ENCODE measurements at regions not wholly inside any gene's neighbourhood (a gene's known extent, or its start where the extent isn't known, plus 50 kb on each side); places are given as distances from the start of the nearest gene placed in this dataset.
A peak's percentile ranks its signal among the peaks of the same experiment; 100 is the strongest.

DNA sequence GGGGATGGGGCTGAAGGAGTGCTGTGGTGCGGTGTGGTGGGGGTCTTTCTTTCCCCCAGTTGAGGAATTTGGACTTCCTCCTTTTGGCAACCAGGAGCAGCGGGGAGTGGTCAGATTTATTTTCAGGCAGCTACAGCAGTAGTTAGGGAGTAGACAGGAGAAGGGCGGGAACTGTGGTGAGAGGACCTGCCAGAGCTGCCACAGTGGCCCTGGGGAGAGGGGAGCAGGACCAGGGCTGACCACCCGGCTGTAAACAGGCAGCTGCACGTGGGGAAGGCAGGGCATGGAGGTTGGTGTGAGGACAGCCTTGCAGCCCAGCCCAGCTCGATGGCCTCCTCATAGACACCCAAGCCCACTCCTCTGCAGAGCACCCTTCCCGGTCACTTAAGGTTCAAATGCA lies 197.2 kb downstream of the GLI2 start:
- FAIRE-seq, result no peak
- DNase-seq (ENCODE audit: insufficient read length, low spot score), result no peak

DNA sequence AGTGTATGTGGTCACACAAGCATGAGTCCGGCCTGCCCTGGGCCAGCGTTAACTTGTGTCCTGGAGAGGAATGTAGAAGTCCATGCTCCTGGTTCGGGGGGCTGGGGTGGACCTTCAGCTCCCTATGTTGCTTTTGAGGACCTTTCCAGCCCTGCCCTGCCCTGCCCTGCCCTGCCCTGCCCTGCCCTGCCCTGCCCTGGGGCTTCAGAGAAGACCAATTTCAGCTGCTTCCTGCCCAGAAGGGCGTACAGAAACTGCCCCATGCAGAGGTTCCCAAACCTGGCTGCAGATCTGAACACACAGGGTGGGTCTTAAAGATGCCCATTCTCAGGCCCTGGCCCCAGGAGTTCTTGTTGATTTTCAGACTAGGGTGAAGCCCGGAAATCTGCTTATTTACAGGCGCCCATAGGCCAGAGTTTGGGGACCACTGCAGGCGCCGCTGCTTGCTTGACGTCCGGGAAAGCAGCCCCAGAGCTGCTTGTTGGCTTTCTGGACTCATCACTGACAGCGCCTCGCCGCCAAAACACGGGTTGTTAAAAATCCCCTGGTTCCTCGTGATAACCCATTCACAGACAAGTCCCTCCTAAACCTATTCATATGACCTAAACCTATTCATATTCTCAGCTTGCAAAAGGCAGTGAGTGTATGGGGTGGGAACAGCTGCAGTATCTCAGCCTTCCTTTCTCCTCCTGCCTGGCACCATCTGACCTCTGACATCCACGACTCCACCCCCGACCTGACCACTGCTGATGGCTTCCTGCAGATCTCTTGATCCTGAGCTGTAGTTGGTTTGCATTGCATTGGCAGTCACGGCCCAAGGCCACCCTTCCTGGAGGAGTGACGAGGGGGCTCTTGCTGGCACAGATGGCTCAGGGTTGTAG lies 198.3 kb downstream of the GLI2 start:
- no peak for DNase-seq (ENCODE audit: insufficient read length, low spot score)
- peak; percentile 59 for FAIRE-seq

GRCh38 chr2:120934574-120935338 lies 199.1 kb downstream of the GLI2 start:
- FAIRE-seq (peak; percentile 88), DNase-seq (ENCODE audit: insufficient read length, low spot score) (peak; percentile 86)

- FAIRE-seq, result peak; percentile 31
- DNase-seq (ENCODE audit: insufficient read length, low spot score), result peak; percentile 69
These were observed 200.0 kb downstream of the GLI2 start for GRCh38 chr2:120935339-120936313.

DNA sequence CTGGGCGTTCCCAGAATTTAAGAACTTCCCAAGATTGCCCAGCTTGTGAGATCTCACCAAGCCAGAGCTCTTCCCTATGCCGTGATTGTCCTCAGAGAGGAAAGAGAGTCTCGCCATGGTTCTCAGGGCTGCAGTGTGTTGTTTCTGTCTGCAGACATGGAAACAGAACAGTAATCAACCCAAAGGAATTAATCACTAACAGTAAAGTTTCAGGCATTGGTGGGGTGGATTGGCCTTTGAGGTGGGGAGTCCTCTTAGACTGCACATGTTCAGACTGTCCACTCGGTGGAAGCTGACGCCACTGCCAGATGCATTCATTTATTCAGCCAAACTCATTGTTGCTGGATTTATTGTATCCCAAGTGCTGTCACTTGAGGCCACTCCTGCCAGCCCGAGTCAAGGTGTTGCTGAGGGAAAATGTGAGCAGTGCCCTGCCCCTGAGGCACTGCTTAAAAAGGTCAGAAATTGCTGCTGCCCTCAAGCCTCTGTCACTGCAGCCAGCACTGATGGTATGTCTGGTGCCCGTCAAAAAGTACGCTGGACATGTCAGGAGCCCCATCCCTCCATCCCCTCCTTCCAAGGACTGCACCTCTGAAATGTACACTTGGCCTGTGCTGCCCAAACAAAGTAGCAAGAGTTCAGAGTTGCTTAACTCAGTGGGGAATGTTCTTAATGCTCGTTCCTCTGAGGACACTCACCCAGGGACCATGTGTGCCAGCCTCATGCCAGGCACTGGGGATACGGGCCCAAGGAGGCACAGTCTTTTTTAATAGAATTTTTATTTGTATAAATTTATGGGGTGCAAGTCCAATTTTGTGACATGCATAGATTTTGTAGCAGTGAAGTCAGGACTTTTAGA lies 201.0 kb downstream of the GLI2 start:
- DNase-seq (ENCODE audit: insufficient read length, low spot score), result no peak
- FAIRE-seq, result no peak

DNA sequence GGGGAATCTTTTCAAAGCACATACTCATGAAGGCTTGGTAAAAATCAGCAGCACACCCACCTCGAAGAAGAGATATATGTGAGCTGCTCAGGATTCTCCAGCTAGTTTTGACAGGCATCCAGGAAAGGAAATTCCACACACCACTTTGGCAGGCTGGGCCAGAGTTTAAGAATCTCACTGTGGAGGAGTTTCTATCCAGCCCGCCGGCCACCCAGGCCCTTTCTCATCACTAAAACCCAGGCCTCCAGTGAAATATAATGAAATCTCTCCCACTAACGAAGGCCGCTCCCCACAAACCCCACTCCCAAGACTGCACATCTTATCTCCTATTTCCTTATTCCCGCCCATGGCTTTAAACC lies 202.0 kb downstream of the GLI2 start:
- peak; percentile 69 for FAIRE-seq
- peak; percentile 56 for DNase-seq (ENCODE audit: insufficient read length, low spot score)

GRCh38 chr2:120938045-120938771 lies 202.5 kb downstream of the GLI2 start:
- DNase-seq (ENCODE audit: insufficient read length, low spot score), result no peak
- peak; percentile 40 for FAIRE-seq

DNA sequence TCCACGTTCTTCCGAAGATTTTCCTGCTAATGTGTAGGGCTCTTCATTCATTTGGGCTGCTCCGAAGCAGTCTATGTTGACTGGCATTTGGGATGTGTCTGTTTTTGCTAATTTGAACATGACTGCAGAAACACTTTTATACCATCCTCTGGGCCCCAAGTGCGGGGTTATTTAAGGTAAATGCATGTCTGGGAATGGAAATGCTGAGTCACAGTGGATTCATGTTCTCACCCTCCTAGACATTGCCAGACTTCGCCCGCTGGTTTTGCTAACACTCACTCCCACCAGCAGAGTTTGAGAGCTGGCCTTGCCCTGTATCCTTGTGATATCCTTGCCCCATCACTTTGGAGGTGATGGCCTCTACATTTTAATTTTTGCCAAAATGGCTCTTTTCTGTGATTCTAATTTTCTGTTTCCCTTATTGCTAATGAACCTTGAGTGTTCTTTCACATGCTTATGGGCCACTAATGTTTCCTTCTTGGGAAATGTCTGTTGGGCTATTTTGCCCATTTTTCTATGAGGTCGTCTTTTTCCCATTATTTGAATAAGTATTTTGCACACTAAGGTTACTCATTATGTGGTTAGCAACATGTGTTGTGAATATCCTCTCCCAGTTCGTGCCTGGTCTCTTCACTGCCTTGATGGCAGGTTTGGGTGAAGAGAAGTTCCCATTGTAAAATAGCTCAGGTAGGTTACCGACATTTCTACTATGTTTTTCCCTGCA lies 204.1 kb downstream of the GLI2 start:
- DNase-seq (ENCODE audit: insufficient read length, low spot score), result no peak
- no peak for FAIRE-seq

GRCh38 chr2:120940319-120940696 lies 204.6 kb downstream of the GLI2 start:
- no peak for DNase-seq (ENCODE audit: insufficient read length, low spot score)
- no peak for FAIRE-seq

DNA sequence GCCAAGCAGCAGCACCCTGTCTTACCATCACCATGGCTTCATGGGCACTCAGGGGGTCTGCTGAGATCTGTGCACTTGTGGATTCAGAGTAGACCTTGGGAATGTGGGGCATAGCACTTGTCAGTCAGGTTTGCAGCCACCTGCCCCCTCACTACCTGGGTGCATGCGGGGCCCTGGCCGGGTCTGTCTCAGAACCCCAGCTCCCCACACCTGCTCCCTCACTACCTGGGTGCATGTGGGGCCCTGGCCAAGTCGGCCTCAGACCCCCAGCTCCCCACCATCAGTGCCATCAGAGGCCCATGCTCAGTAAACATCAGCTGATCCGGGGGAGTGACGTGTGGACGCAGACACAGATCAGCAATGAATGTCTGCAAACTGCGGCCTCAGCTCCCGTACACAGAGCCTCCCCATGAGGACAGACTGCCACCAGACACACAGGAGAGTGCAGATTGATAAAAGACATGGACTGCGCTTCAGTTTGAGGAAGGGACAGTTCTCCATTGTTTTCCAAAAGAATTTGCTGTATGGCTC lies 205.1 kb downstream of the GLI2 start:
- FAIRE-seq, result no peak
- no peak for DNase-seq (ENCODE audit: insufficient read length, low spot score)

DNA sequence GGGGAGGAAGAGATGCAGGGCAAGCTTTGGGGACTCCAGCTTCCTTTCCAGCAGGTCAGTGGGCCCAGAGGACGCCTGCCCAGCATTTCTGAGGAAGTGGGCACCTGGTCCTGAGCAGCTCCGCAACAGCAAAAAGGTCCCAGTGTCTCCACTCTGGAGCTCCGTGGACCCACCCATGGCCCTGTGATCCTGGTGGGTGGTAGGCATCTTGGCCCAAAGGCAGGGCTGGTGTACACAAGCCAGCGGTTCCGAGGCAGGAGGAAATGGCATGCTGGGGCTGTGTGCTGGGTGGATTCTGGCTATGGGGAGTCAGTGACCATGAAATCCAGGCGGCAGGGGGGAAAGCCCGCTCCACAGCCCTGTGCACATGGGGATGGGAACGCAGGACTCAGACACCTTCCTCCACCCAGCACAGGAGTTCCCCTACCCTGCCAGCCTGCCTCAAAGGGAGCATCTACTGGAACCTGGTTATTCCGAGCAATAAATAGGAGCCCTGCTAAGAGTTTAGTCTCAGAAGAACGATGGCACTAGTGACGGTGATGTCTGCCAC lies 206.0 kb downstream of the GLI2 start:
- FAIRE-seq, result no peak

GRCh38 chr2:120942658-120943057 lies 207.0 kb downstream of the GLI2 start:
- peak; percentile 58 for FAIRE-seq

More for the DNA sequence above, 206.0 kb downstream of the GLI2 start:
- DNase-seq (ENCODE audit: insufficient read length, low spot score), result no peak

GRCh38 chr2:120943403-120944034 lies 207.9 kb downstream of the GLI2 start:
- FAIRE-seq, result no peak
- DNase-seq (ENCODE audit: insufficient read length, low spot score), result no peak

More at GRCh38 chr2:120942658-120943057, 207.0 kb downstream of the GLI2 start:
- DNase-seq (ENCODE audit: insufficient read length, low spot score), result no peak

DNA sequence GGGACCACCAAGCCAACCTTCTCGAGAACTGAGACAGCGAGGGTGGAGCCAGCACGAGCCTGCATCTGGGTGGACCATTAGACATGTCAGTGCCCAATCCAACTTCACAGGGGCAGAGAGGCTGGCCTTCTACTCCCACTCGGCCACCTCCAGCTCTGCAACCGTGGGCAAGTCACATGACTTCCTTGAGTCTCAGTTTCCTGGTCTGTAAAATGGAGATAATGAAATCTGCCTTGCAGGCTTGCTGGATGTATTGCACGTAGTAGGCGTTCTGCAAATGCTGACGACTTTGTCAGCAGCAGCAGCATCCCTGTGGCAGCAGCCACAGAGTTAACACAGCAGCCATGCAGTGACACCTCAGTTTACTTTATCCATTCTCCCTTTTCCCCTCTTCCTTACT lies 208.9 kb downstream of the GLI2 start:
- FAIRE-seq (no peak), DNase-seq (ENCODE audit: insufficient read length, low spot score) (no peak)

- DNase-seq (ENCODE audit: insufficient read length, low spot score) (no peak), FAIRE-seq (no peak)
These were observed 209.4 kb downstream of the GLI2 start for GRCh38 chr2:120945091-120945490.

GRCh38 chr2:120945832-120946499 lies 210.3 kb downstream of the GLI2 start:
- FAIRE-seq, result peak; percentile 31

DNA sequence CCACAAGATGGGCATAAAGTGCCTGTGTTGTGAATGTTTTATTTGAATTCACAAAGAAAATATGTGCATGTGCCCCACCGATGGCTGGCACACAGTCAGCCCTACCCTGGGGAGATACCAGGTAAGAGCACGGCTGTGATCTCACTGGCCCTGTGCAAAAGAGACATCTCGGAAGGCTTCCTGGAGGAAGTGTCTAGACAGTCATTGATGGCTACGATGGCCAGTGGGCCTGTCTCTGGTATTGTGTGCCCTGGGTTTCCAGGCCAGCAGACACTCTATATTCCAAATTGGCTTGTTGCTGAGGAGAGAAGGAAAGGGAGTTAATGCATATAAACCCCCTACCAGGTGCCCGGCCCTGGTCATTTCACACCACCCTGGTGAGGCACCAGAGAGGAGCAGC lies 211.7 kb downstream of the GLI2 start:
- no peak for DNase-seq (ENCODE audit: insufficient read length, low spot score)

More at GRCh38 chr2:120945832-120946499, 210.3 kb downstream of the GLI2 start:
- no peak for DNase-seq (ENCODE audit: insufficient read length, low spot score)

More for the DNA sequence above, 211.7 kb downstream of the GLI2 start:
- FAIRE-seq, result no peak

Measured in HTR-8/SVneo (cell line).